ENCODE measurements at regions not wholly inside any gene's neighbourhood (a gene's known extent, or its start where the extent isn't known, plus 50 kb on each side); places are given as distances from the start of the nearest gene placed in this dataset.

GRCh38 chr18:7303316-7304060 is 72.6 kb downstream of the LRRC30 start:
- in situ Hi-C loops (cut with MboI) (no loop called here), intact Hi-C loops (cut with micrococcal nuclease; ENCODE audit: unreplicated experiment) (no loop called here)
- CTCF ChIA-PET, result no interaction called here

More at GRCh38 chr18:7303316-7304060, 72.6 kb downstream of the LRRC30 start:
- Histone ChIP-seq H3K4me1 (ENCODE audit: control insufficient read depth, insufficient read depth, low read length) (no peaks in the 10 kb centered on the region), H3K27ac (ENCODE audit: control insufficient read depth, insufficient read depth) (no peak overlapping the region), H3K36me3 (ENCODE audit: control insufficient read depth in 2 of 2, insufficient read depth in 2 of 2, low read length in 1 of 2) (no peaks in the 10 kb centered on the region), H3K9ac (ENCODE audit: control insufficient read depth, insufficient read depth, low read length) (no peak overlapping the region), H3K79me2 (ENCODE audit: control insufficient read depth, insufficient read depth, low read length) (no peaks in the 10 kb centered on the region), H3K9me3 (replicated peaks; ENCODE audit: control insufficient read depth, insufficient read depth, low read length) (no peaks in the 10 kb centered on the region), H3K27me3 (replicated peaks in 1 of 2; ENCODE audit: control insufficient read depth in 2 of 2, insufficient read depth in 2 of 2, low read length in 1 of 2) (no peaks in the 10 kb centered on the region), H2AFZ (ENCODE audit: control insufficient read depth, low read depth, low read length) (no peak overlapping the region), H3K4me3 (no peak overlapping the region), H4K20me1 (ENCODE audit: control insufficient read depth, insufficient read depth) (no peaks in the 10 kb centered on the region), H3K4me2 (ENCODE audit: control insufficient read depth, insufficient read depth) (no peak overlapping the region)
- no peak for FAIRE-seq
- SMC1A ChIA-PET (ENCODE audit: uncharacterized antibody, unreplicated experiment), result no interaction called here
- RAD21 ChIA-PET (ENCODE audit: unreplicated experiment), result no interaction called here
- DNase-seq (ENCODE audit: low read depth, low spot score), result no peak
- ATAC-seq, result no peak
- POLR2A ChIA-PET, result no interaction called here
- WGBS (ENCODE audit: insufficient coverage, insufficient replicate concordance, low lambda C conversion rate, missing lambda C conversion rate), result 35% methylated on average over 4 of the region's 4 CpGs
- BruUV-seq (replicated peaks), result no TSS peak
- no peak for TF ChIP-seq TCF7 (IDR thresholded peaks at IDR 0.05; ENCODE audit: borderline replicate concordance)
- no peak for TF ChIP-seq IKZF2 (IDR thresholded peaks at IDR 0.05)
- TF ChIP-seq ZBTB33 (IDR thresholded peaks at IDR 0.05), result no peak
- no peak for TF ChIP-seq ZNF207 (IDR thresholded peaks at IDR 0.05; ENCODE audit: borderline replicate concordance)
- no peak for TF ChIP-seq GATAD2B (conservative IDR thresholded peaks at IDR 0.05; ENCODE audit: low read depth)
- TF ChIP-seq JUND (IDR thresholded peaks at IDR 0.05; ENCODE audit: low read depth, low read length), result no peak
- TF ChIP-seq MYC (IDR thresholded peaks at IDR 0.05; ENCODE audit: insufficient read depth, insufficient read length, insufficient replicate concordance, low read length, severe bottlenecking), result no peak
- no peak for TF ChIP-seq E2F8 (IDR thresholded peaks at IDR 0.05; ENCODE audit: low read depth, partially characterized antibody)
- TF ChIP-seq EED (IDR thresholded peaks at IDR 0.05; ENCODE audit: low read depth), result no peak
- TF ChIP-seq PML (IDR thresholded peaks at IDR 0.05; ENCODE audit: low read length), result no peak
- TF ChIP-seq CBX3 (IDR thresholded peaks at IDR 0.05; ENCODE audit: borderline replicate concordance, low read depth), result no peak
- TF ChIP-seq ZSCAN29 (IDR thresholded peaks at IDR 0.05), result no peak
- TF ChIP-seq POLR2A (IDR thresholded peaks at IDR 0.05; ENCODE audit: low read depth, low read length), result no peak
- no peak for TF ChIP-seq YBX1 (IDR thresholded peaks at IDR 0.05)
- TF ChIP-seq PRDM15 (CRISPR knock-in tag; IDR thresholded peaks at IDR 0.05), result no peak
- no peak for TF ChIP-seq SMAD1 (IDR thresholded peaks at IDR 0.05; ENCODE audit: low read depth, partially characterized antibody)
- TF ChIP-seq ZNF217 (IDR thresholded peaks at IDR 0.05), result no peak
- TF ChIP-seq ZBED1 (IDR thresholded peaks at IDR 0.05; ENCODE audit: borderline replicate concordance), result no peak
- TF ChIP-seq FOXK2 (IDR thresholded peaks at IDR 0.05), result no peak
